ENCODE measurements at regions not wholly inside any gene's neighbourhood (a gene's known extent, or its start where the extent isn't known, plus 50 kb on each side); places are given as distances from the start of the nearest gene placed in this dataset.

GRCh38 chr5:5795074-5795771 is 372.7 kb downstream of the ICE1 start:
- TF ChIP-seq, protein P1, sequence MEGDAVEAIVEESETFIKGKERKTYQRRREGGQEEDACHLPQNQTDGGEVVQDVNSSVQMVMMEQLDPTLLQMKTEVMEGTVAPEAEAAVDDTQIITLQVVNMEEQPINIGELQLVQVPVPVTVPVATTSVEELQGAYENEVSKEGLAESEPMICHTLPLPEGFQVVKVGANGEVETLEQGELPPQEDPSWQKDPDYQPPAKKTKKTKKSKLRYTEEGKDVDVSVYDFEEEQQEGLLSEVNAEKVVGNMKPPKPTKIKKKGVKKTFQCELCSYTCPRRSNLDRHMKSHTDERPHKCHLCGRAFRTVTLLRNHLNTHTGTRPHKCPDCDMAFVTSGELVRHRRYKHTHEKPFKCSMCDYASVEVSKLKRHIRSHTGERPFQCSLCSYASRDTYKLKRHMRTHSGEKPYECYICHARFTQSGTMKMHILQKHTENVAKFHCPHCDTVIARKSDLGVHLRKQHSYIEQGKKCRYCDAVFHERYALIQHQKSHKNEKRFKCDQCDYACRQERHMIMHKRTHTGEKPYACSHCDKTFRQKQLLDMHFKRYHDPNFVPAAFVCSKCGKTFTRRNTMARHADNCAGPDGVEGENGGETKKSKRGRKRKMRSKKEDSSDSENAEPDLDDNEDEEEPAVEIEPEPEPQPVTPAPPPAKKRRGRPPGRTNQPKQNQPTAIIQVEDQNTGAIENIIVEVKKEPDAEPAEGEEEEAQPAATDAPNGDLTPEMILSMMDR (IDR thresholded peaks at IDR 0.05; ENCODE audit: low read length): no peak
- TF ChIP-seq EZH2 (IDR thresholded peaks at IDR 0.05; ENCODE audit: borderline replicate concordance, low read length): no peak
